Fibroblast of lung (primary cell): ENCODE measurements at regions not wholly inside any gene's neighbourhood (a gene's known extent, or its start where the extent isn't known, plus 50 kb on each side); places are given as distances from the start of the nearest gene placed in this dataset.

Source experiments
- EZH2 ChIP-seq: IDR thresholded peaks from 2 replicates; pipeline ENCODE4 v1.5.1; 2012; ENCODE audit warnings: low read length, control low read depth, mild to moderate bottlenecking; ENCODE audit errors: missing control alignments
- TF ChIP-seq, protein P1 (sequence below), 2 donors: IDR thresholded peaks in 1 of 2; conservative IDR thresholded peaks in 1 of 2; 1 replicate in 1 of 2; 2 replicates in 1 of 2; pipeline ENCODE4 v1.5.1; 2011 to 2012; ENCODE audit warnings: low read length in 2 of 2, control low read depth in 1 of 2, inconsistent platforms in 1 of 2, low read depth in 1 of 2, mild to moderate bottlenecking in 1 of 2

DNA sequence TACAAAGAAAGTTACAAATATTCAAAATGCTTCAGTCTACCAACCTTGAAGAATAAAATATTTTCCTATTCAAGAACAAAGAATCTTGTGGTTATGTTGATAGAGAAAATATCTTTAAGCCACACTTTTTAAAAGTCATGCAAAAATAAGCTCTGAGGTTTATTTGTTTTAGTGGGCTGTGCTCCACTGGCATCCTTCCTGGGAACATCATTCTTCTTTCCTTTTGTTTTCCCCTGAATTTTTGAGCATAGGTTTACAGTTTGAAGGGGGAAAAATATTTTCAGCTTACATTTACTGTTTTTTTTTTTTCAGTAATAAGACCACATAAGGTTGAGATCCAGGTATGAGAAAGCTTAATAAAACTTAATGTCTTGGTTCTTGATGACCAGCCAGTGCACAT lies 72.0 kb upstream of the BACH2 start:
- TF ChIP-seq, protein P1, sequence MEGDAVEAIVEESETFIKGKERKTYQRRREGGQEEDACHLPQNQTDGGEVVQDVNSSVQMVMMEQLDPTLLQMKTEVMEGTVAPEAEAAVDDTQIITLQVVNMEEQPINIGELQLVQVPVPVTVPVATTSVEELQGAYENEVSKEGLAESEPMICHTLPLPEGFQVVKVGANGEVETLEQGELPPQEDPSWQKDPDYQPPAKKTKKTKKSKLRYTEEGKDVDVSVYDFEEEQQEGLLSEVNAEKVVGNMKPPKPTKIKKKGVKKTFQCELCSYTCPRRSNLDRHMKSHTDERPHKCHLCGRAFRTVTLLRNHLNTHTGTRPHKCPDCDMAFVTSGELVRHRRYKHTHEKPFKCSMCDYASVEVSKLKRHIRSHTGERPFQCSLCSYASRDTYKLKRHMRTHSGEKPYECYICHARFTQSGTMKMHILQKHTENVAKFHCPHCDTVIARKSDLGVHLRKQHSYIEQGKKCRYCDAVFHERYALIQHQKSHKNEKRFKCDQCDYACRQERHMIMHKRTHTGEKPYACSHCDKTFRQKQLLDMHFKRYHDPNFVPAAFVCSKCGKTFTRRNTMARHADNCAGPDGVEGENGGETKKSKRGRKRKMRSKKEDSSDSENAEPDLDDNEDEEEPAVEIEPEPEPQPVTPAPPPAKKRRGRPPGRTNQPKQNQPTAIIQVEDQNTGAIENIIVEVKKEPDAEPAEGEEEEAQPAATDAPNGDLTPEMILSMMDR (conservative IDR thresholded peaks at IDR 0.05 in 1 of 2, IDR thresholded peaks at IDR 0.05 in 1 of 2; ENCODE audit: low read depth in 1 of 2, low read length in 2 of 2) = no peak
- no peak for TF ChIP-seq EZH2
